GM13976 (cell line): ENCODE measurements at regions not wholly inside any gene's neighbourhood (a gene's known extent, or its start where the extent isn't known, plus 50 kb on each side); places are given as distances from the start of the nearest gene placed in this dataset.
"Not testable (repeated sequence)": the region's sequence is repeated elsewhere in the genome, so short reads cannot be mapped to it uniquely, and the experiment has no call there.

ENCODE experiments used
- DNase-seq: peaks from one replicate; pipeline ENCODE4 v3.0.0; 2012; ENCODE audit warnings: low spot score
- in situ Hi-C: fragments of 300-500 bp; cut with MboI; formaldehyde crosslinking; loops from one replicate; pipeline ENCODE4 v1.12.0; 2022; ENCODE audit warnings: low sequenced_read_pairs, mixed read lengths, inconsistent platforms; ENCODE audit not compliant: unreplicated experiment
- TF ChIP-seq, protein P1 (sequence below): IDR thresholded peaks from 2 replicates; pipeline ENCODE4 v1.5.1; 2012; ENCODE audit warnings: borderline replicate concordance, mild to moderate bottlenecking; ENCODE audit not compliant: insufficient read depth; ENCODE audit errors: extremely low read depth, missing control alignments, control extremely low read depth

DNA sequence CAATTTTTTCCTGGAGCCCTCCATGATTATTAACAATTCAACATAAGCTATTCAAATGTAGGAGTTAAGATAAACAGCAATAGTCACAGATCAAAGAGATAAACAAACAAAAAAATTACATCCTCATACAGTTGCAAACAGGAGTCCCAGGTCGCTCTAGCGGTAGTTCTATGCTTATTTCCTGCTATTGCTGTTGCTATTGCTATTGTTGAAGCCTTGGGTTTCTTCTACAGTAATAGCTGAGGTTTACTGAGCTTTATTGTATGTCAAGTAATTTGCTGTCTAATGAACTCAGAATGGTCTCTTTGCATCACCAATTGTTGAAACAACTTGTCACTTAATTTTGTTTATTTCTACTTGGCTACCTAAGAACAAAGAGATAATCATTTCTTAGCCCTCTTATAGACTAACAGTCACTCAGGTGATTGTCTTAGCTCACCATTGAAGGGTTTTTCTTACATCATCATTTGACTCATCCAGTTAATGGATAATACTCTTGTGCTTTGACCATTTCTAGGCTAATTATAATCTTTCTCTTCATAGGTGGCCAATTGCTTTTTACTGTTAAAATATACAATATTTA lies 654.6 kb downstream of the MECOM start:
- no peak for DNase-seq
- TF ChIP-seq, protein P1, sequence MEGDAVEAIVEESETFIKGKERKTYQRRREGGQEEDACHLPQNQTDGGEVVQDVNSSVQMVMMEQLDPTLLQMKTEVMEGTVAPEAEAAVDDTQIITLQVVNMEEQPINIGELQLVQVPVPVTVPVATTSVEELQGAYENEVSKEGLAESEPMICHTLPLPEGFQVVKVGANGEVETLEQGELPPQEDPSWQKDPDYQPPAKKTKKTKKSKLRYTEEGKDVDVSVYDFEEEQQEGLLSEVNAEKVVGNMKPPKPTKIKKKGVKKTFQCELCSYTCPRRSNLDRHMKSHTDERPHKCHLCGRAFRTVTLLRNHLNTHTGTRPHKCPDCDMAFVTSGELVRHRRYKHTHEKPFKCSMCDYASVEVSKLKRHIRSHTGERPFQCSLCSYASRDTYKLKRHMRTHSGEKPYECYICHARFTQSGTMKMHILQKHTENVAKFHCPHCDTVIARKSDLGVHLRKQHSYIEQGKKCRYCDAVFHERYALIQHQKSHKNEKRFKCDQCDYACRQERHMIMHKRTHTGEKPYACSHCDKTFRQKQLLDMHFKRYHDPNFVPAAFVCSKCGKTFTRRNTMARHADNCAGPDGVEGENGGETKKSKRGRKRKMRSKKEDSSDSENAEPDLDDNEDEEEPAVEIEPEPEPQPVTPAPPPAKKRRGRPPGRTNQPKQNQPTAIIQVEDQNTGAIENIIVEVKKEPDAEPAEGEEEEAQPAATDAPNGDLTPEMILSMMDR = no peak
- in situ Hi-C loops = no loop called here

DNA sequence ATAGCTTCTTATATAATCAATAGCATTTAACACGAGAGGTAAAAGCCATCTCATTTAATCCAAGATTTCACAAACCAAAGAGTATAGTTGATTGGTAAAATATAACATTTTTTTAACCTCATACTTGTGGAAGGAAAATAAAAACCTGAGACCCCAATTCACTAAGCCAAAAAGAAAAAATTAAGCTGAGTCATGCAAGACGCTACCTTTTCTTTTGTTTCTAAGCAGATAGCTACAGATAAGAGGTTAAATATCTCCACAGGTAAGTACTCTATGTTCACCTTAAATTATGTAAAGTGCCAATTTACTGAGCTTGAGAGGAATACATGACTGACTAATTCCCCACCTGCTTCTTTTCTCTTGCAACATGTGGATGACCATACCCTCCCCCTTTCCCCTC lies 656.4 kb downstream of the MECOM start:
- DNase-seq = no peak
- in situ Hi-C loops = no loop called here
- TF ChIP-seq, protein P1 = no peak

DNA sequence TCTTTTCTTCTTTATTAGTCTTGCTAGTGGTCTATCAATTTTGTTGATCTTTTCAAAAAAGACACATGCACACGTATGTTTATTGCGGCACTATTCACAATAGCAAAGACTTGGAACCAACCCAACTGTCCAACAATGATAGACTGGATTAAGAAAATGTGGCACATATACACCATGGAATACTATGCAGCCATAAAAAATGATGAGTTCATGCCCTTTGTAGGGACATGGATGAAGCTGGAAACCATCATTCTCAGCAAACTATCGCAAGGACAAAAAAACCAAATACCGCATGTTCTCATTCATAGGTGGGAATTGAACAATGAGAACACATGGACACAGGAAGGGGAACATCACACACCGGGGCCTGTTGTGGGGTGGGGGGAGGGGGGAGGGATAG lies 657.1 kb downstream of the MECOM start:
- in situ Hi-C loops, DNase-seq: not testable (repeated sequence)

DNA sequence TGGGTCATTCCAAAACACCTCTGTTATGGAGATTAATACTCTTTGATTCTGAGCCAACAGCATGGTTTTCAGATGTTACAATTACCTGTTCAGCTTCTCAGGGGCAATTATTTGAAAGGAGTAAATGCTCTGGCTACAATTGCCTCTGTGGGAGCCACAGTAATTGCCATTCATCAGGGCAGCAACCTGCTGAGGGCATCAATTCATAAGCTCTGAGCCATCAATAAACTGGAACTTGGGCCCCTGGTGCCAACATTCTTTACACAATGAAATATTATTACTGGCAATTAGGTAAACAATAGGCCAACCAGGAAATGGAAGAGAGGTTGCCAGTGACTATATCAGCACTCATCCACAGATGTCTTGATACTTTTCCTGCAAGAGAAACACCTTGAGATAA lies 660.8 kb downstream of the MECOM start:
- in situ Hi-C loops = no loop called here
- DNase-seq = no peak

DNA sequence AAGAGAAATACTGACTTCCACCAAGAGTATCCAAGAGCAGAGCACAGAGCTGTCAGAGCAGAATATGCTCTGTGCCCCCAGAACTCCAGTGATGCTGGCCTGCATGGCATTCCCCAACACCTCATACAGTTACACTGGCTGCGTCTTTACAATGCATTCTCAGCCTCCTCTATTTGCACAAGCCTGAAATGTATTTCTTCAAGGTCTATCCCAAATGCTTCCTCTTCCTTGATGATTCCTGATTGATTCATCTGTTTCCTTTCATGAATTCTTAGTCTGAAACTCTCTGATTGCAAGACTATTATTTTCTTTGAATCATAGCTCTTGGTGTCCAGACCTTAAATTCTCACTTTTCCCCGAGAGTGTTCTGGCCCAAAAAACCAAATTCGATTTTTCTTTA lies 664.7 kb downstream of the MECOM start:
- TF ChIP-seq, protein P1 = no peak
- in situ Hi-C loops = no loop called here
- no peak for DNase-seq

More for the DNA sequence above, 660.8 kb downstream of the MECOM start:
- TF ChIP-seq, protein P1 = no peak

DNA sequence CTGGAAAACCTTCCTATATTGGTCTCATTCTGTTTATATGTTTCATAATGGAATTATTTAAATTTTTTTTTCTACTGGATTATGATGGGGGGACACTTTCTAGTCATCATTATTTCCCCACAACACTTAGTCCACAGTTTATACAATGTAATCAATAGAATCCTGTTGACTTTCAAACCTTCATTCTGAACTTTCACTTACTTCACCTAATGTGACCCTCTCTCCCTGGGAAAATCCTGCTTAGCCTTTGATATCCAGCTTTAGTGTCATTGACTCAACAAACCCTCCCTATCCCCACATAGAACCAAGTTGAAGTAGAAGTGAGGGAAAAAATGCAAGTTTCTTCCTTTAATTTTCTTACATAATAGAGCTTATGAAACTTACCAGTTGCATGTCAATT lies 666.0 kb downstream of the MECOM start:
- no peak for DNase-seq
- TF ChIP-seq, protein P1 = no peak
- in situ Hi-C loops = no loop called here

DNA sequence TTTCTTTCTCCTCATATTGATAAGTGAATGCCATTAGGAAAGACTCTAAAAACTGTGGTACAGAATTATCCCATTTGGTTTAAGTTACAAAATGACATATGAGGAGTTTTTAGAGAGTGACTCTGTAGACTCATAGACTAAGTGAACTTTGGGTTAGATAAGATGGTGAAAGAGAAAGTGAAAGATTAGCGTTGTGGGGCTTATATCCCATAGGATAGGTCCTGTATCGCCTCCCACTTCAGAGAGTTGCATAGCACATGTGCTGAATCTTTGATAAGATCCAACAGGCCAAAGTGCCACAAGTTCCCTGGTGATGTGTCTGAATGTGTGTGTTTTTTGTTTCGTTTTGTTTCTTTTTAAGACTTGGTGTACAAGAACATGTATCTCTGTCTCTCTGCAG lies 666.9 kb downstream of the MECOM start:
- no peak for DNase-seq
- in situ Hi-C loops = no loop called here
- TF ChIP-seq, protein P1 = no peak
